Suprapubic skin (tissue), 4 donors: ENCODE measurements at regions not wholly inside any gene's neighbourhood (a gene's known extent, or its start where the extent isn't known, plus 50 kb on each side); places are given as distances from the start of the nearest gene placed in this dataset.

Source experiments
- DNase-seq, 2 donors: peaks; one replicate each; pipeline ENCODE4 v3.0.0-alpha.2; 2019; ENCODE audit warnings: low spot score in 2 of 2
- H3K27ac ChIP-seq: fragments of 200-600 bp; sonication (generic); one replicate; pipeline ENCODE4 v1.5.1; 2019
- H3K27me3 ChIP-seq: fragments of 200-600 bp; sonication (generic); one replicate; pipeline ENCODE4 v1.5.1; 2019
- H3K36me3 ChIP-seq: fragments of 200-600 bp; sonication (generic); one replicate; pipeline ENCODE4 v1.5.1; 2019
- H3K4me1 ChIP-seq: fragments of 200-600 bp; sonication (generic); one replicate; pipeline ENCODE4 v1.5.1; 2019
- H3K4me3 ChIP-seq: fragments of 200-600 bp; sonication (generic); one replicate; pipeline ENCODE4 v1.5.1; 2019; ENCODE audit warnings: mild to moderate bottlenecking
- H3K9me3 ChIP-seq: fragments of 200-600 bp; sonication (generic); one replicate; pipeline ENCODE4 v1.5.1; 2019
- EP300 ChIP-seq: sonication (generic); formaldehyde crosslinking; IDR thresholded peaks from one replicate; pipeline ENCODE4 v1.6.1; 2017; ENCODE audit warnings: antibody characterized with exemption
- POLR2A ChIP-seq, 2 donors: fragments of 450-650 bp; IDR thresholded peaks; one replicate each; pipeline ENCODE4 v1.6.1; 2017; ENCODE audit warnings: antibody characterized with exemption in 2 of 2, mild to moderate bottlenecking in 2 of 2, moderate library complexity in 2 of 2
- POLR2AphosphoS5 ChIP-seq, 3 donors: sonication (generic); formaldehyde crosslinking; IDR thresholded peaks; one replicate each; pipeline ENCODE4 v1.6.1; 2017; ENCODE audit warnings: antibody characterized with exemption in 3 of 3
- WGBS: methylation state at CpG from one replicate; pipeline ENCODE4 v1.1.5; 2018; 5-methylcytosine and 5-hydroxymethylcytosine counted together
- TF ChIP-seq, protein P1 (sequence below), 2 donors: fragments of 200-600 bp in 1 of 2; fragments of 450-650 bp in 1 of 2; sonication (generic) in 1 of 2; IDR thresholded peaks; one replicate each; pipeline ENCODE4 v1.5.1; 2016 to 2019; ENCODE audit warnings: antibody characterized with exemption in 2 of 2, mild to moderate bottlenecking in 1 of 2, moderate library complexity in 1 of 2

DNA sequence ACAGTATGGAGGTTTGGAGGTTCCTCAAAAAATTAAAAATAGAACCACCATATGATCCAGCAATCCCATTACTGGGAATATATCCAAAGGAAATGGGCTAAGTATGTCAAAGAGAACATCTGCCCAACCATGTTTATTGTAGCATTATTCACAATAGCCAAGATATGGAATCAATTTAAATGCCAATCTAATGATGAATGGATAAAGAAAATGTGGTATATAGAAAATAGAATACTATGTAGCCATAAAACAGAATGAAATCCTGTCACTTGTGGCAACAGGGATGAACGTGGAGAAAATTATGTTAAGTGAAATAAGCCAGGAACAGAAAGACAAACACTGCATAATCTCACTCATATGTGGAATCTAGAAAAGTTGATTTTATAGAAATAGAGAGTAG lies 201.7 kb upstream of the AJAP1 start:
- no peaks in the 10 kb centered on the region for H3K9me3 ChIP-seq
- H3K27me3 ChIP-seq: peaks cover 15% of the 10 kb centered on the region
- no peaks in the 10 kb centered on the region for H3K4me1 ChIP-seq
- no peaks in the 10 kb centered on the region for H3K36me3 ChIP-seq
- no peak overlapping the region for H3K27ac ChIP-seq
- WGBS: 44% methylated on average over 1 of the region's 1 CpG
- H3K4me3 ChIP-seq: no peak overlapping the region
- no peak for DNase-seq
- no peak for TF ChIP-seq POLR2AphosphoS5 (IDR thresholded peaks at IDR 0.05)
- TF ChIP-seq, protein P1, sequence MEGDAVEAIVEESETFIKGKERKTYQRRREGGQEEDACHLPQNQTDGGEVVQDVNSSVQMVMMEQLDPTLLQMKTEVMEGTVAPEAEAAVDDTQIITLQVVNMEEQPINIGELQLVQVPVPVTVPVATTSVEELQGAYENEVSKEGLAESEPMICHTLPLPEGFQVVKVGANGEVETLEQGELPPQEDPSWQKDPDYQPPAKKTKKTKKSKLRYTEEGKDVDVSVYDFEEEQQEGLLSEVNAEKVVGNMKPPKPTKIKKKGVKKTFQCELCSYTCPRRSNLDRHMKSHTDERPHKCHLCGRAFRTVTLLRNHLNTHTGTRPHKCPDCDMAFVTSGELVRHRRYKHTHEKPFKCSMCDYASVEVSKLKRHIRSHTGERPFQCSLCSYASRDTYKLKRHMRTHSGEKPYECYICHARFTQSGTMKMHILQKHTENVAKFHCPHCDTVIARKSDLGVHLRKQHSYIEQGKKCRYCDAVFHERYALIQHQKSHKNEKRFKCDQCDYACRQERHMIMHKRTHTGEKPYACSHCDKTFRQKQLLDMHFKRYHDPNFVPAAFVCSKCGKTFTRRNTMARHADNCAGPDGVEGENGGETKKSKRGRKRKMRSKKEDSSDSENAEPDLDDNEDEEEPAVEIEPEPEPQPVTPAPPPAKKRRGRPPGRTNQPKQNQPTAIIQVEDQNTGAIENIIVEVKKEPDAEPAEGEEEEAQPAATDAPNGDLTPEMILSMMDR (IDR thresholded peaks at IDR 0.05): no peak
- no peak for TF ChIP-seq POLR2A (IDR thresholded peaks at IDR 0.05)
- TF ChIP-seq EP300: no peak

DNA sequence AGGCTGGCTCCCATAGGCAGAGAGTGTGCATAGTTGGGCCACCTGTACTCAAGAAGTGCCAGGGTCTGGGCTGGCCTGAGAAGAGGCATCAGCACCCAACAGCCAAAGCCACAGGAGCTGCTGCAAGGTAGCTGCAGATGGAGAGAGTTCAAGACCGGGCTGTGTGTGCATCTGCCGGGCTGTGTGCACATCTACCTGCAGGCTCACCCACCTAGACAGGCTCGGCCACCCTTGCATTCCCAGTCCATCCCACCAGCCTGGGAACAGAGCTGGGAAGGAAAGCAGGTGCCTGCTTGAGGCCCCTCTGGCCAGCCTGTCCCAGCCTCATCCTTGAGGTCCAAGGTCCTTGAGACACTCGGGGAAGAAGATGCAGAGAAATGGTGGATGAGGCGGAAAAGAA lies 194.4 kb upstream of the AJAP1 start:
- no peak for DNase-seq
- Histone ChIP-seq H3K36me3 (no peaks in the 10 kb centered on the region), H3K4me3 (no peak overlapping the region), H3K27ac (no peak overlapping the region), H3K9me3 (no peaks in the 10 kb centered on the region), H3K27me3 (no peaks in the 10 kb centered on the region), H3K4me1 (no peaks in the 10 kb centered on the region)
- WGBS: 79% methylated on average over 5 of the region's 5 CpGs
- TF ChIP-seq EP300 (no peak), POLR2AphosphoS5 (IDR thresholded peaks at IDR 0.05) (no peak), POLR2A (IDR thresholded peaks at IDR 0.05) (no peak)

DNA sequence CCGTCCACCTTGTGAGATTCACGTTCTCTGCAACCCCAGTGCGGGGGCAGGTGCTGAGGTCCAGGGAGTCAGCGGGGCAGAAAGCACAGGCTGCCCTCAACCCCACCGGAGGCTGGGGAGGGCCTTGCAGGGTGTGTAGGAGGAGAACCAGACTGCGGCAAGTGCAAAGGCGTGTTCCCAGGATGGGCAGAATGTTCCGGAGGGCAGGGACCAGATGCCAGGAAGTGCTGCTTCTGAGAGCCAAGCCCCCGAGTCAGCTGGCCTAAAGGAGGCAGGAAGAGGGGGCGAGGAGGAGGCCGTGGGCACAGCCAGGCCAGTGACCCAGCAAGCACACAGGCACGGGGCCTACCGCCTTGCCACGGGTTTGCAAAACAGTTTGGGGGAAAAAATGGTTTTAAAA lies 193.8 kb upstream of the AJAP1 start:
- Histone ChIP-seq H3K4me1 (no peaks in the 10 kb centered on the region), H3K27ac (no peak overlapping the region), H3K36me3 (no peaks in the 10 kb centered on the region), H3K4me3 (no peak overlapping the region), H3K27me3 (no peaks in the 10 kb centered on the region), H3K9me3 (no peaks in the 10 kb centered on the region)
- TF ChIP-seq, protein P1 (IDR thresholded peaks at IDR 0.05): no peak
- TF ChIP-seq POLR2A (IDR thresholded peaks at IDR 0.05): no peak
- TF ChIP-seq POLR2AphosphoS5 (IDR thresholded peaks at IDR 0.05): no peak
- TF ChIP-seq EP300: no peak
- WGBS: 77% methylated on average over 14 of the region's 14 CpGs
- no peak for DNase-seq

DNA sequence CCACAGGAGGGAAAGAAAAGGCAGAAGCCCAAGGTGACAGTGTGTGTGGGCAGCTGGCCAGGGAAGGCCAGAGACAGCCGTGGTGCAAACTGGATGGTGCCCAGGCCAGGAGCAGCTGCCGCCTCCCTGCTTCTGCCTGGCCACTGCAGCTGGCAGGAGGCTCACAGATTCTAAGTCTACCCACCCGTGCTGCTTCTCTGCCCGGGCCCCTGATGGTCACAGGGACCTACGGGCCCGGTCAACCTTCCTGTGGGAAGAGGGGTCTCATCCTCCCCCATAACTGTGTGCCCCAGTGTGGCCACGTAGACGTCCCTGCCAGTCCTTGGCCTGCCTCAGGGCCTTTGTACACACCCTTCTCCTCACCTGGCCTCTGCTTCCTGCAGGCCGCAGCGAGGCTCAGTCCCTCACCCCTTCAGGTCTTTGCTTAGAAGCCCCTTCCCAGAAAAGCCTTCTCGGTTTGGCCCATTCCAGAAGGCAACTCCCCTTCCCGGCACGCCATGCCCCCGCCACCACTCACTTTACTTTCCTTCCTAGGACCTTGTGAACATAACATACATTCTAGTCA lies 192.6 kb upstream of the AJAP1 start:
- no peaks in the 10 kb centered on the region for H3K4me1 ChIP-seq
- no peaks in the 10 kb centered on the region for H3K9me3 ChIP-seq
- no peak overlapping the region for H3K27ac ChIP-seq
- no peak for DNase-seq
- WGBS: 87% methylated on average over 14 of the region's 14 CpGs
- no peak overlapping the region for H3K4me3 ChIP-seq
- no peaks in the 10 kb centered on the region for H3K36me3 ChIP-seq
- no peaks in the 10 kb centered on the region for H3K27me3 ChIP-seq
- TF ChIP-seq EP300 (no peak), POLR2AphosphoS5 (IDR thresholded peaks at IDR 0.05) (no peak), POLR2A (IDR thresholded peaks at IDR 0.05) (no peak)
- TF ChIP-seq, protein P1 (IDR thresholded peaks at IDR 0.05): no peak

DNA sequence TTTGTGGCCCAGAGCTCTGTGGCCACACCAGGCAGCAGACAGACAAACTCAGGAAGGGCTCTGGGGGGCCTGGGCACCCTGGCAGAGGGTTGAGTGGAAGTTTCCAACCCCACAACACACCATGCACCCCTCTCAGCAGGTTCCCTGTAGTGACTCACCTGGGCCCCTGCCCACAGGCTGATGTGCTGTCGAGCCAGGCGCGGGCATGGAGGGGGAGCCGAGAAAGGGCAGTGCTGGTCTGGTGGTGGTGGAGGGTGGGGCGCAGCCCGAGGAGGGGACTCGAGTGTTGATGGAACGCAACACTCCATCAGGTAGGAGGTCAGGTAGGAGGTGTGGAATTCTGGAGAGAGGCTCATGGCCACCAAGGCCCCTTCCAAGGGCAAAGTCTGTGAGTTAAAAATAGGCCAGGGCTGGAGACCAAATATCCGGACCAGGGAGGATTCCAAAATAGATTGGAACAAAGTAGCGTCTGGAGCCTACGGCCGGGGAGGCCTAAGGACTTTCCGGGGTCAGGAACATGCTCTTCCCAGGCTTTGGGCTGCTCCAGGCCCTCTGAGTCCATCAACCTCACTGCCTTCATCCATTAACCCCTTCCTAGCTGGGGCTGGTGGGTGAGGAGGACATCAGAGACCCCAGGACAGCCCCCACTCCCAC lies 191.5 kb upstream of the AJAP1 start:
- 92% methylated on average over 8 of the region's 13 CpGs for WGBS
- H3K9me3 ChIP-seq: no peaks in the 10 kb centered on the region
- no peak for TF ChIP-seq POLR2A (IDR thresholded peaks at IDR 0.05)
- no peak for TF ChIP-seq POLR2AphosphoS5 (IDR thresholded peaks at IDR 0.05)
- TF ChIP-seq, protein P1 (IDR thresholded peaks at IDR 0.05): no peak
- no peak for TF ChIP-seq EP300
- no peaks in the 10 kb centered on the region for H3K36me3 ChIP-seq
- H3K27me3 ChIP-seq: no peaks in the 10 kb centered on the region
- no peak overlapping the region for H3K27ac ChIP-seq
- DNase-seq: no peak
- H3K4me1 ChIP-seq: no peaks in the 10 kb centered on the region
- no peak overlapping the region for H3K4me3 ChIP-seq
